HCT116 (cell line): ENCODE measurements at regions not wholly inside any gene's neighbourhood (a gene's known extent, or its start where the extent isn't known, plus 50 kb on each side); places are given as distances from the start of the nearest gene placed in this dataset.

Experiments
- ATAC-seq: fragments of 200-7000 bp; cut with Tn5 transposase; 2 replicates; pipeline ENCODE4 v1.9.1; 2020; ENCODE audit warnings: mild to moderate bottlenecking, moderate library complexity
- BruUV-seq: library from RNA; stranded (reverse); fragments of 400-500 nt; replicated peaks from 2 replicates; lab custom pipeline; 2021; lab: Mats Ljungman, UMichigan
- CTCF ChIA-PET: fragments of 300-600 bp; sonication (Branson Sonifier 250); formaldehyde crosslinking; loops from one replicate; lab custom pipeline; 2021; ENCODE audit warnings: antibody characterized with exemption; lab: Charles Lee
- POLR2A ChIA-PET: fragments of 300-600, 350-600 bp; sonication (Branson Sonifier 250); formaldehyde crosslinking; loops from one replicate; lab custom pipeline; 2021; ENCODE audit warnings: antibody characterized with exemption; lab: Charles Lee
- RAD21 ChIA-PET, 2 experiments: fragments of 300-600 bp; sonication (Branson Sonifier 250); formaldehyde crosslinking; loops; one replicate each; lab custom pipeline; 2023; ENCODE audit warnings: low total read pairs in 2 of 2; ENCODE audit not compliant: uncharacterized antibody in 2 of 2, unreplicated experiment in 2 of 2, low non-redundant PET in 1 of 2; lab: Charles Lee
- DNase-seq: peaks from one replicate; pipeline ENCODE4 v3.0.0-alpha.2; 2010; ENCODE audit warnings: low read depth, low spot score
- H2AFZ ChIP-seq: fragments of 200-600 bp; shearing (Covaris generic), sonication (generic); 2 replicates; pipeline ENCODE4 v1.6.1; 2017; ENCODE audit warnings: low read depth, mixed run types, mixed read lengths, antibody characterized with exemption, low read length; ENCODE audit not compliant: poor library complexity, severe bottlenecking
- H3K27ac ChIP-seq: 2 replicates; pipeline ENCODE4 v1.5.1; 2012; ENCODE audit warnings: low read depth, low read length
- H3K27me3 ChIP-seq: fragments of 200-600 bp; sonication (generic); 2 replicates; pipeline ENCODE4 v1.6.1; 2016; ENCODE audit warnings: mixed run types, low read length, mixed read lengths; ENCODE audit not compliant: insufficient read depth
- H3K36me3 ChIP-seq, 2 experiments: fragments of 200-500 bp in 1 of 2; fragments of 200-600 bp in 1 of 2; sonication (Bioruptor generic) in 1 of 2; sonication (generic) in 1 of 2; 2 replicates each; pipeline versions ENCODE4 v1.5.1 to v1.6.1; 2014 to 2016; ENCODE audit warnings: low read length in 2 of 2, inconsistent platforms in 1 of 2, mixed read lengths in 1 of 2, mixed run types in 1 of 2; ENCODE audit not compliant: insufficient read depth in 2 of 2, control insufficient read depth in 1 of 2
- H3K4me1 ChIP-seq, 2 experiments: fragments of 200-600 bp in 1 of 2; sonication (generic) in 1 of 2; 2 replicates each; pipeline versions ENCODE4 v1.5.1 to v1.6.1; 2012 to 2017; ENCODE audit warnings: low read length in 2 of 2, inconsistent platforms in 1 of 2, mild to moderate bottlenecking in 1 of 2, mixed read lengths in 1 of 2, mixed run types in 1 of 2, moderate library complexity in 1 of 2; ENCODE audit not compliant: insufficient read depth in 2 of 2, control insufficient read depth in 1 of 2
- H3K4me2 ChIP-seq: fragments of 200-600 bp; sonication (generic); 2 replicates; pipeline ENCODE4 v1.6.1; 2017; ENCODE audit warnings: mixed run types, low read length, mixed read lengths
- H3K4me3 ChIP-seq, 2 experiments: fragments of 200-600 bp in 1 of 2; sonication (generic) in 1 of 2; replicated peaks in 1 of 2; 2 replicates each; pipeline ENCODE4 v1.5.1; 2011 to 2016; ENCODE audit warnings: low read length in 2 of 2, control low read depth in 1 of 2, low read depth in 1 of 2, mild to moderate bottlenecking in 1 of 2, mixed read lengths in 1 of 2, mixed run types in 1 of 2
- H3K79me2 ChIP-seq: fragments of 200-600 bp; sonication (generic); 2 replicates; pipeline ENCODE4 v1.6.1; 2017; ENCODE audit warnings: mild to moderate bottlenecking, mixed run types, low read length, moderate library complexity, mixed read lengths; ENCODE audit not compliant: insufficient read depth
- H3K9ac ChIP-seq: fragments of 200-600 bp; sonication (generic); 2 replicates; pipeline ENCODE4 v1.6.1; 2016; ENCODE audit warnings: low read length, mixed read lengths
- H3K9me2 ChIP-seq: fragments of 200-600 bp; sonication (generic), shearing (Covaris generic); 2 replicates; pipeline ENCODE4 v1.6.1; 2017; ENCODE audit warnings: mixed run types, mild to moderate bottlenecking, moderate library complexity; ENCODE audit not compliant: insufficient read depth
- H3K9me3 ChIP-seq, 2 experiments: fragments of 200-500 bp in 1 of 2; fragments of 200-600 bp in 1 of 2; sonication (Bioruptor generic) in 1 of 2; sonication (generic) in 1 of 2; 2 replicates each; pipeline ENCODE4 v1.6.1; 2014 to 2017; ENCODE audit warnings: low read length in 2 of 2, mixed read lengths in 2 of 2, inconsistent platforms in 1 of 2, low read depth in 1 of 2, mild to moderate bottlenecking in 1 of 2, mixed run types in 1 of 2, moderate library complexity in 1 of 2; ENCODE audit not compliant: control insufficient read depth in 1 of 2, insufficient read depth in 1 of 2
- H4K20me1 ChIP-seq: fragments of 200-600 bp; sonication (generic), shearing (Covaris generic); 2 replicates; pipeline ENCODE4 v1.6.1; 2017; ENCODE audit warnings: mixed run types, mild to moderate bottlenecking, moderate library complexity; ENCODE audit not compliant: insufficient read depth
- CBX3 ChIP-seq: IDR thresholded peaks from 2 replicates; pipeline ENCODE4 v1.6.1; 2012; ENCODE audit warnings: low read depth
- CEBPB ChIP-seq: IDR thresholded peaks from 2 replicates; pipeline ENCODE4 v1.6.1; 2012; ENCODE audit warnings: low read depth
- CTCF ChIP-seq, 3 experiments: fragments of 200-600 bp in 1 of 3; sonication (generic) in 1 of 3; IDR thresholded peaks in 2 of 3; conservative IDR thresholded peaks in 1 of 3; 2 replicates each; pipeline ENCODE4 v1.5.1; 2012 to 2017; ENCODE audit warnings: low read depth in 2 of 3, low read length in 2 of 3, antibody characterized with exemption in 1 of 3, borderline replicate concordance in 1 of 3, control low read depth in 1 of 3, mild to moderate bottlenecking in 1 of 3, mixed read lengths in 1 of 3, mixed run types in 1 of 3, moderate library complexity in 1 of 3; ENCODE audit not compliant: insufficient read depth in 1 of 3
- EGR1 ChIP-seq: IDR thresholded peaks from 2 replicates; pipeline ENCODE4 v1.6.1; 2012; ENCODE audit warnings: low read depth
- ELF1 ChIP-seq: IDR thresholded peaks from 2 replicates; pipeline ENCODE4 v1.6.1; 2012; ENCODE audit warnings: low read depth, borderline replicate concordance
- EZH2 ChIP-seq: fragments of 200-600 bp; sonication (generic); IDR thresholded peaks from 2 replicates; pipeline ENCODE4 v1.6.1; 2017; ENCODE audit warnings: antibody characterized with exemption, mixed run types
- EZH2phosphoT487 ChIP-seq: fragments of 200-600 bp; IDR thresholded peaks from 2 replicates; pipeline ENCODE4 v1.6.1; 2018; ENCODE audit warnings: antibody characterized with exemption, borderline replicate concordance
- FOSL1 ChIP-seq: IDR thresholded peaks from 2 replicates; pipeline ENCODE4 v1.6.1; 2012; ENCODE audit warnings: low read depth
- JUND ChIP-seq: IDR thresholded peaks from 2 replicates; pipeline ENCODE4 v1.6.1; 2012
- MAX ChIP-seq: IDR thresholded peaks from 2 replicates; pipeline ENCODE4 v1.6.1; 2012
- POLR2A ChIP-seq: IDR thresholded peaks from 2 replicates; pipeline ENCODE4 v1.7.0; 2011; ENCODE audit warnings: borderline replicate concordance; ENCODE audit not compliant: insufficient read depth, insufficient read length; ENCODE audit errors: extremely low read depth
- POLR2AphosphoS5 ChIP-seq: IDR thresholded peaks from 2 replicates; pipeline ENCODE4 v1.6.1; 2011; ENCODE audit warnings: mild to moderate bottlenecking, low read depth, low read length, moderate library complexity
- SP1 ChIP-seq: IDR thresholded peaks from 2 replicates; pipeline ENCODE4 v1.6.1; 2012; ENCODE audit warnings: low read depth
- TCF7L2 ChIP-seq: IDR thresholded peaks from 2 replicates; pipeline ENCODE4 v1.7.0; 2011; ENCODE audit warnings: borderline replicate concordance, inconsistent platforms; ENCODE audit not compliant: insufficient read depth, insufficient read length; ENCODE audit errors: extremely low read depth
- YY1 ChIP-seq: IDR thresholded peaks from 2 replicates; pipeline ENCODE4 v1.6.1; 2011; ENCODE audit warnings: low read length, low read depth, moderate library complexity, mild to moderate bottlenecking; ENCODE audit not compliant: insufficient replicate concordance; ENCODE audit errors: extremely low read depth
- ZBTB33 ChIP-seq: IDR thresholded peaks from 2 replicates; pipeline ENCODE4 v1.6.1; 2011; ENCODE audit warnings: mild to moderate bottlenecking, low read length, moderate library complexity; ENCODE audit not compliant: insufficient replicate concordance; ENCODE audit errors: extremely low read depth
- ZFX ChIP-seq: fragments of 450-650 bp; IDR thresholded peaks from 2 replicates; pipeline ENCODE4 v1.6.1; 2017
- ZNF274 ChIP-seq: fragments of 200-500 bp; sonication (Bioruptor generic); IDR thresholded peaks from 2 replicates; pipeline ENCODE4 v1.6.1; 2014; ENCODE audit warnings: mild to moderate bottlenecking, low read depth, low read length, inconsistent platforms
- intact Hi-C: fragments of 100-400 bp; cut with micrococcal nuclease; formaldehyde crosslinking; loops from 2 replicates; pipeline ENCODE4 v1.10.0; 2022

- BruUV-seq = no TSS peak
- Histone ChIP-seq H3K4me1 (no peaks in the 10 kb centered on the region), H3K9me2 (no peaks in the 10 kb centered on the region; the same call in 1 of the 2 replicates), H3K4me3 (no peak overlapping the region), H2AFZ (peak overlapping the region; percentile 10), H3K36me3 (no peaks in the 10 kb centered on the region), H3K27me3 (no peaks in the 10 kb centered on the region), H3K9me3 (no peaks in the 10 kb centered on the region), H3K9ac (no peak overlapping the region), H3K4me2 (no peak overlapping the region), H3K79me2 (no peaks in the 10 kb centered on the region), H4K20me1 (no peaks in the 10 kb centered on the region), H3K27ac (no peak overlapping the region)
- intact Hi-C loops = loop anchor here (10.0 kb wide), 1 partner anchor 537 kb away; no protein-coding TSS in a partner anchor
- CTCF ChIA-PET = no interaction called here
- DNase-seq (no peak), ATAC-seq (no peak)
- RAD21 ChIA-PET = no interaction called here
- POLR2A ChIA-PET = no interaction called here
- no peak for TF ChIP-seq CBX3
- no peak for TF ChIP-seq POLR2AphosphoS5
- no peak for TF ChIP-seq YY1
- no peak for TF ChIP-seq EGR1
- no peak for TF ChIP-seq MAX
- no peak for TF ChIP-seq CEBPB
- TF ChIP-seq JUND = no peak
- TF ChIP-seq ELF1 = no peak
- TF ChIP-seq POLR2A = no peak
- no peak for TF ChIP-seq CTCF (IDR thresholded peaks at IDR 0.05 in 2 of 3, conservative IDR thresholded peaks at IDR 0.05 in 1 of 3; ENCODE audit: borderline replicate concordance in 1 of 3, insufficient read depth in 1 of 3, low read depth in 2 of 3, low read length in 2 of 3)
- no peak for TF ChIP-seq ZNF274
- TF ChIP-seq ZBTB33 = no peak
- no peak for TF ChIP-seq ZFX
- no peak for TF ChIP-seq EZH2phosphoT487
- no peak for TF ChIP-seq TCF7L2
- TF ChIP-seq FOSL1 = no peak
- TF ChIP-seq EZH2 = no peak
- no peak for TF ChIP-seq SP1
Observed at GRCh38 chr1:191101960-191102359, 624.3 kb upstream of the BRINP3 start.
